Kidney epithelial cell (primary cell): ENCODE measurements at regions not wholly inside any gene's neighbourhood (a gene's known extent, or its start where the extent isn't known, plus 50 kb on each side); places are given as distances from the start of the nearest gene placed in this dataset.

Experiments used
- DNase-seq: peaks from one replicate; pipeline ENCODE4 v3.0.0-alpha.2; 2010; ENCODE audit warnings: low read depth
- H3K27me3 ChIP-seq: 2 replicates; pipeline ENCODE4 v1.6.0; 2011; ENCODE audit warnings: low read length; ENCODE audit not compliant: control insufficient read depth, insufficient read depth
- H3K36me3 ChIP-seq: 2 replicates; pipeline ENCODE4 v1.5.1; 2011; ENCODE audit warnings: low read length; ENCODE audit not compliant: control insufficient read depth, insufficient read depth
- H3K4me3 ChIP-seq: 2 replicates; pipeline ENCODE4 v1.5.1; 2011; ENCODE audit warnings: low read depth, mild to moderate bottlenecking, control low read depth, low read length
- TF ChIP-seq, protein P1 (sequence below): IDR thresholded peaks from 2 replicates; pipeline ENCODE4 v1.5.1; 2011; ENCODE audit warnings: mild to moderate bottlenecking, moderate library complexity, low read length, control low read depth, inconsistent platforms; ENCODE audit not compliant: insufficient read depth, poor library complexity, severe bottlenecking

DNA sequence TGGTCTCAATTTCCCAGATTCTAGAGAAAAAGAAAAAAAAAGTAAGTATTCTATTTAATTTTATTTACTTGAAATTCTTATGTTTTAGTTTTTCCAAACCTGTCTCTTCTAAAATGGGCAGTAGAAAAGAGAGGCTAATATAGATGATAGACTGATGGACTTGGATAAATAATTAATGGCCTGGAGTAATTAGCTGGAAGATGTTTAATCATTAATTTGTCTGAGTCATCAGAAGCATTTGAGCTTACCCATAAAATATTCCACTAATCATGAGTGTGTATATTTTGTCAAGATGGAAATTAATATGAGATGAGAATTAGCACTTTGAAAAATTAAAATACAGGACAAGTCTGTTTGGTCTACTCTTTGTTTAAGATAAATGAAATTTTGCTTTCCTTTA is 212.1 kb upstream of the MIR17HG start:
- no peak for DNase-seq
- no peaks in the 10 kb centered on the region for H3K36me3 ChIP-seq
- TF ChIP-seq, protein P1, sequence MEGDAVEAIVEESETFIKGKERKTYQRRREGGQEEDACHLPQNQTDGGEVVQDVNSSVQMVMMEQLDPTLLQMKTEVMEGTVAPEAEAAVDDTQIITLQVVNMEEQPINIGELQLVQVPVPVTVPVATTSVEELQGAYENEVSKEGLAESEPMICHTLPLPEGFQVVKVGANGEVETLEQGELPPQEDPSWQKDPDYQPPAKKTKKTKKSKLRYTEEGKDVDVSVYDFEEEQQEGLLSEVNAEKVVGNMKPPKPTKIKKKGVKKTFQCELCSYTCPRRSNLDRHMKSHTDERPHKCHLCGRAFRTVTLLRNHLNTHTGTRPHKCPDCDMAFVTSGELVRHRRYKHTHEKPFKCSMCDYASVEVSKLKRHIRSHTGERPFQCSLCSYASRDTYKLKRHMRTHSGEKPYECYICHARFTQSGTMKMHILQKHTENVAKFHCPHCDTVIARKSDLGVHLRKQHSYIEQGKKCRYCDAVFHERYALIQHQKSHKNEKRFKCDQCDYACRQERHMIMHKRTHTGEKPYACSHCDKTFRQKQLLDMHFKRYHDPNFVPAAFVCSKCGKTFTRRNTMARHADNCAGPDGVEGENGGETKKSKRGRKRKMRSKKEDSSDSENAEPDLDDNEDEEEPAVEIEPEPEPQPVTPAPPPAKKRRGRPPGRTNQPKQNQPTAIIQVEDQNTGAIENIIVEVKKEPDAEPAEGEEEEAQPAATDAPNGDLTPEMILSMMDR: no peak

DNA sequence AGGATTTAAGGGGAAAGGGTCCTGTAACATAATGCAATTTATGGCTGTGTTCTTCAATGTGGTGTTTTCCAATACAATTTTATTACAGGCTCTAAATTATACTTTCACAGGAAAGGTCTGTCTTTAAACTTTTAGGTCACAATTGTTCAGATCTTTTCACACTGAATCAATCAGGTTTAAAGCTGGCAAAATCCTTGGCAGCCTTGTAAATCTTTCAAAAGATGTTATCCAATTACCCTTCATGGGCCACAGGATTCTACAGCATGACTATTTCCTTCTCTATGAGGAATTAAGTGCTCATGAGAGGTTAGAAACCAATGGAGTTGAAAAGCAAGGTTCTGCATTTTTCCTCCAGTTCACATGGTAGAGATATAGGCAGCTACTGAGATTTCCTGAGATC is 211.5 kb upstream of the MIR17HG start:
- TF ChIP-seq, protein P1: no peak
- no peak overlapping the region for H3K4me3 ChIP-seq
- no peaks in the 10 kb centered on the region for H3K36me3 ChIP-seq
- H3K27me3 ChIP-seq: no peaks in the 10 kb centered on the region
- DNase-seq: no peak

More for the DNA sequence above, 212.1 kb upstream of the MIR17HG start:
- no peak overlapping the region for H3K4me3 ChIP-seq
- H3K27me3 ChIP-seq: no peaks in the 10 kb centered on the region

DNA sequence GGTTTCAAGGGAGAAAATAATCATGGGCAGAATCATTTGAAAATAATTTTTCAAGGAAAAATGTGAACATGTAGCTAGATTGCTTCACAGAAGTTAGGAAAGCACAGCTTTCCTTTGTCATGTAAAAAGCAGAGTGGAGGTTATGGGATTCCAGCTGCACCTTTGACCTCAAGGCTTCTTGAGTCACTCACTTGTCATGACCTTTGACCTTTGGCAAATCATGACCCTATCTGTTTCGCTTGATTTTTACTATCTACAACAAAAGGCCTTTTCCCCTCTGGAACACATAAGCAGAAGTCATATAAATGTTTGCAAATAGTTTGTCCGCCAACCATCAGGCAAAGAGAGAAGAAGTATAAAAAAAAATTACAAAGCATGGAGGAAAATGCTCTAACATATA is 210.7 kb upstream of the MIR17HG start:
- TF ChIP-seq, protein P1: no peak
- no peaks in the 10 kb centered on the region for H3K36me3 ChIP-seq
- DNase-seq: no peak
- no peak overlapping the region for H3K4me3 ChIP-seq
- H3K27me3 ChIP-seq: no peaks in the 10 kb centered on the region

DNA sequence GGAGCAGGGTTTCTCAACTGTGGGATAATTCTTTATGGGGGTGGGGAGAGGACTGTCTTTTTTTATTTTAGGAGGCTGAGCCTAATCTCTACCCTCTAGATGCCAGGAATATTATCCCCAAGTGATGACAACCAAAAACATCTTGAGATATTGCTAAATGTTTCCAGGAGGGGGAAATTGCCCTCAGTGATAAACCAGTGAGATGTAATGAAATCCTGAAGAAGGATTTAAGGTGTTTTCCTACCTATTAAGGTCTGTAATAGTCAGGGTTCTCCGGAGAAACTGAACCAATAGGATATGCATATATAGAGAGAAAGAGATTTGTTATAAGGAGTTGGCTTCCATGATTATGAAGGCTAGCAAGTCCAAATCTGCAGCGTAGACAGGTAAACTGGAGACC is 208.3 kb upstream of the MIR17HG start:
- H3K27me3 ChIP-seq: no peaks in the 10 kb centered on the region
- H3K4me3 ChIP-seq: no peak overlapping the region
- TF ChIP-seq, protein P1: no peak
- H3K36me3 ChIP-seq: no peaks in the 10 kb centered on the region
- DNase-seq: no peak

DNA sequence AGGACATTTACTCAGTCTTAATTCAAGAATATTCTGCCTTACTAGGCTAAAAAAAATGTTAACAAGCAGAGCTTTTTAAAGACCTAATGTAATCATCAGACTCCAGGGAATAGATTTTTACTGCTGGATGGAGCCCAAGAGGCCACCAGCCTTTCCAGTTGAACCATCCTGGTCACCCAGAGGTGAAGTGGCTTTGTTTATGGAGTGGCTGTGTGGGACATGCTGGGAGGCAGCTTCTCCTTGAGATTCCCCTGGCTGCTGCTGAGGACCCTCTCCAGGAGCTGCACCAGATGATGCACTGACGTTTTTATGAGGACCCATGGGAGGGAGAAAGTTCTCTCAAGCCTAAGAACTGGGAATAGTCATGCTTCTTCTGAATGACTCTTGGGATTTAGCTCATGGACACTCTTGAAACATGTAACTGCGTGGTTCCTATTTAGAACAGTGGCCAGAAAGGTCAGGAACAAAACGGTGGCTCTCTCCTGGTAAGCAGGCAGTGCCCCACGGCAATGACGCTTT is 205.9 kb upstream of the MIR17HG start:
- Histone ChIP-seq H3K27me3 (no peaks in the 10 kb centered on the region), H3K4me3 (no peak overlapping the region), H3K36me3 (no peaks in the 10 kb centered on the region)
- DNase-seq: no peak
- TF ChIP-seq, protein P1: no peak

DNA sequence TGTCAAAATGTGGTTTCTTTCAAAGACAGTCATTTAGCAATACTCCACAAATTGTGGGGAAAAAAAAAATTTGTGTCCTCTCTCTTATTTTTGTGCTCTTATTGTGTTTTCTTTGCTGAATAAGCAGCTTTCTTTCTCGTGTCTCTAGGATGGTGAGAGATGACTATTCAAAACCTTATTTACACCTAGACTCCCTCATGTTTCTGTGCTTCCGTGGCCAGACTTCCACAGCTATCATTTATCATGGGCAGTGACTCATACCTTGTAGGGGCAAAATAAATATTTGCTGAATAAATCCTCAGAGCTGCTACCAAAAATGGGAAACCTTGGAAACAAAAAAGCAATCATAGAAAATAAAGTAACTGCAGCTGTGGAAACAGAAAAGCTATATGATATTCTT is 204.9 kb upstream of the MIR17HG start:
- Histone ChIP-seq H3K4me3 (no peak overlapping the region), H3K27me3 (no peaks in the 10 kb centered on the region), H3K36me3 (no peaks in the 10 kb centered on the region)
- peak; percentile 53 for DNase-seq
- TF ChIP-seq, protein P1: no peak
